ENCODE measurements at regions not wholly inside any gene's neighbourhood (a gene's known extent, or its start where the extent isn't known, plus 50 kb on each side); places are given as distances from the start of the nearest gene placed in this dataset.

GRCh38 chr4:126479709-126480108, 1153.0 kb upstream of the INTU start:
- TF ChIP-seq POLR2AphosphoS5 (IDR thresholded peaks at IDR 0.05; ENCODE audit: low read depth, low read length), result no peak
- no peak for TF ChIP-seq POLR2A (IDR thresholded peaks at IDR 0.05; ENCODE audit: low read depth, low read length)
- TF ChIP-seq SPI1 (IDR thresholded peaks at IDR 0.05; ENCODE audit: low read depth, low read length), result no peak
- TF ChIP-seq PAX5 (IDR thresholded peaks at IDR 0.05; ENCODE audit: insufficient read depth, low read length, severe bottlenecking), result no peak
- TF ChIP-seq TAF1 (IDR thresholded peaks at IDR 0.05; ENCODE audit: low read depth, low read length), result no peak
